ENCODE measurements at regions not wholly inside any gene's neighbourhood (a gene's known extent, or its start where the extent isn't known, plus 50 kb on each side); places are given as distances from the start of the nearest gene placed in this dataset.

- DNase-seq, result no peak
These were observed 365.7 kb downstream of the RPS29 start for GRCh38 chr14:49220492-49220891.

- DNase-seq, result no peak
These were observed 367.6 kb downstream of the RPS29 start for GRCh38 chr14:49218436-49219092.

GRCh38 chr14:49212721-49213120 is 373.5 kb downstream of the RPS29 start:
- no peak for DNase-seq

- no peak for DNase-seq
These were observed 376.8 kb downstream of the RPS29 start for GRCh38 chr14:49209416-49209815.

- DNase-seq, result no peak
These were observed 379.4 kb downstream of the RPS29 start for GRCh38 chr14:49206828-49207227.

GRCh38 chr14:49203676-49204075 is 382.5 kb downstream of the RPS29 start:
- no peak for DNase-seq

GRCh38 chr14:49199159-49199558 is 387.0 kb downstream of the RPS29 start:
- DNase-seq, result no peak

GRCh38 chr14:49196327-49196726 is 389.9 kb downstream of the RPS29 start:
- no peak for DNase-seq

- no peak for DNase-seq
These were observed 392.1 kb downstream of the RPS29 start for GRCh38 chr14:49194067-49194466.

GRCh38 chr14:49193332-49194065 is 392.7 kb downstream of the RPS29 start:
- DNase-seq, result no peak

GRCh38 chr14:49191380-49191779 is 394.8 kb downstream of the RPS29 start:
- DNase-seq, result no peak

GRCh38 chr14:49189375-49189774 is 396.8 kb downstream of the RPS29 start:
- no peak for DNase-seq

- DNase-seq, result no peak
These were observed 398.4 kb downstream of the RPS29 start for GRCh38 chr14:49187799-49188198.

- peak; percentile 16 for DNase-seq
These were observed 412.3 kb downstream of the RPS29 start for GRCh38 chr14:49173765-49174373.

GRCh38 chr14:49164074-49164473 is 422.1 kb downstream of the RPS29 start:
- DNase-seq, result no peak

- no peak for DNase-seq
These were observed 425.2 kb downstream of the RPS29 start for GRCh38 chr14:49160983-49161382.

- DNase-seq, result no peak
These were observed 427.1 kb downstream of the RPS29 start for GRCh38 chr14:49159081-49159480.

GRCh38 chr14:49139593-49139992 is 446.6 kb downstream of the RPS29 start:
- DNase-seq, result no peak

GRCh38 chr14:49134940-49135339 is 451.2 kb downstream of the RPS29 start:
- no peak for DNase-seq

- DNase-seq, result no peak
These were observed 464.9 kb downstream of the RPS29 start for GRCh38 chr14:49121246-49121645.

- no peak for DNase-seq
These were observed 471.9 kb downstream of the RPS29 start for GRCh38 chr14:49114161-49114893.

GRCh38 chr14:49106741-49107667 is 479.2 kb downstream of the RPS29 start:
- no peak for DNase-seq

Measured in NCI-H748 treated with DMSO at 0.1 percent for 48 hours (cell line).